ENCODE measurements at regions not wholly inside any gene's neighbourhood (a gene's known extent, or its start where the extent isn't known, plus 50 kb on each side); places are given as distances from the start of the nearest gene placed in this dataset.

- intact Hi-C loops (cut with micrococcal nuclease), result no loop called here
Measured at GRCh38 chr4:24172406-24172805, 282.6 kb upstream of the PPARGC1A start.

GRCh38 chr4:24169956-24170355 lies 280.1 kb upstream of the PPARGC1A start:
- intact Hi-C loops (cut with micrococcal nuclease), result no loop called here

GRCh38 chr4:24168658-24169057 lies 278.8 kb upstream of the PPARGC1A start:
- intact Hi-C loops (cut with micrococcal nuclease), result no loop called here

- intact Hi-C loops (cut with micrococcal nuclease), result no loop called here
Measured at GRCh38 chr4:24166501-24166900, 276.7 kb upstream of the PPARGC1A start.

- intact Hi-C loops (cut with micrococcal nuclease), result no loop called here
Measured at GRCh38 chr4:24164797-24165196, 274.9 kb upstream of the PPARGC1A start.

GRCh38 chr4:24164054-24164693 lies 274.3 kb upstream of the PPARGC1A start:
- intact Hi-C loops (cut with micrococcal nuclease), result no loop called here

- intact Hi-C loops (cut with micrococcal nuclease), result no loop called here
Measured at GRCh38 chr4:24163314-24163713, 273.5 kb upstream of the PPARGC1A start.

- intact Hi-C loops (cut with micrococcal nuclease), result no loop called here
Measured at GRCh38 chr4:24160358-24160757, 270.5 kb upstream of the PPARGC1A start.

- intact Hi-C loops (cut with micrococcal nuclease), result no loop called here
Measured at GRCh38 chr4:24158031-24158430, 268.2 kb upstream of the PPARGC1A start.

GRCh38 chr4:24150034-24150433 lies 260.2 kb upstream of the PPARGC1A start:
- intact Hi-C loops (cut with micrococcal nuclease), result no loop called here

- intact Hi-C loops (cut with micrococcal nuclease), result no loop called here
Measured at GRCh38 chr4:24146127-24146526, 256.3 kb upstream of the PPARGC1A start.

GRCh38 chr4:24145591-24145990 lies 255.7 kb upstream of the PPARGC1A start:
- intact Hi-C loops (cut with micrococcal nuclease), result no loop called here

- intact Hi-C loops (cut with micrococcal nuclease), result no loop called here
Measured at GRCh38 chr4:24144381-24144780, 254.5 kb upstream of the PPARGC1A start.

- intact Hi-C loops (cut with micrococcal nuclease), result no loop called here
Measured at GRCh38 chr4:24143741-24144140, 253.9 kb upstream of the PPARGC1A start.

GRCh38 chr4:24141836-24142235 lies 252.0 kb upstream of the PPARGC1A start:
- intact Hi-C loops (cut with micrococcal nuclease), result no loop called here

GRCh38 chr4:24140892-24141291 lies 251.0 kb upstream of the PPARGC1A start:
- intact Hi-C loops (cut with micrococcal nuclease), result no loop called here

GRCh38 chr4:24137671-24138601 lies 248.1 kb upstream of the PPARGC1A start:
- intact Hi-C loops (cut with micrococcal nuclease), result no loop called here

GRCh38 chr4:24131954-24132673 lies 242.3 kb upstream of the PPARGC1A start:
- intact Hi-C loops (cut with micrococcal nuclease), result no loop called here

- intact Hi-C loops (cut with micrococcal nuclease), result no loop called here
Measured at GRCh38 chr4:24130637-24131036, 240.8 kb upstream of the PPARGC1A start.

GRCh38 chr4:24126776-24127175 lies 236.9 kb upstream of the PPARGC1A start:
- intact Hi-C loops (cut with micrococcal nuclease), result no loop called here

GRCh38 chr4:24121395-24122175 lies 231.7 kb upstream of the PPARGC1A start:
- intact Hi-C loops (cut with micrococcal nuclease), result no loop called here
